Hematopoietic multipotent progenitor cell (in vitro differentiated cells): ENCODE measurements at regions not wholly inside any gene's neighbourhood (a gene's known extent, or its start where the extent isn't known, plus 50 kb on each side); places are given as distances from the start of the nearest gene placed in this dataset.

ENCODE experiments used
- DNase-seq, 3 donors: peaks; one replicate each; pipeline ENCODE4 v3.0.0-alpha.2; 2011 to 2015; ENCODE audit warnings: low read depth in 2 of 3, low spot score in 2 of 3

- no peak for DNase-seq
These were observed 203.6 kb upstream of the GRIK3 start for GRCh38 chr1:37237948-37238347.

- no peak for DNase-seq
These were observed 204.3 kb upstream of the GRIK3 start for GRCh38 chr1:37238364-37239224.

- no peak for DNase-seq
These were observed 205.0 kb upstream of the GRIK3 start for GRCh38 chr1:37239225-37239740.

DNA sequence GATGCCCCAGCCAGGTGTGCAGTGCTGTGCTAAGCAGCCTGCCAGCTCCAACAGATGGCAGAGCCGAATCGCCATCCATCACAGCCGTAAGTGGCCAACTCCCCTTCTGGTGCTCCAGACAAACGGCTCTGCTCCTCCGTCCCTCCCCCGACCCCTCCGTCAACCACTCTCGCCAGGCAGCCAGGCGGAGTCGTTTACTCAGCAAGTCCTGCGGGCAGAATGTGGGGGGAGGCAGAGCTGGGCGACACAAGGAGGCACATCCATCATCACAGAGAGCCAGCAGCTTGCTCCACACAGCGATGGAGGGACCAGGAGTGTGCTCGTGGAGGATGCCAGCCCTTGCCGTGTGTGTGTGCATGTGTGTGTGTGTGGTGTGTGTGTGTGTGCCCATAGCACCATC is 206.6 kb upstream of the GRIK3 start:
- DNase-seq, result no peak

DNA sequence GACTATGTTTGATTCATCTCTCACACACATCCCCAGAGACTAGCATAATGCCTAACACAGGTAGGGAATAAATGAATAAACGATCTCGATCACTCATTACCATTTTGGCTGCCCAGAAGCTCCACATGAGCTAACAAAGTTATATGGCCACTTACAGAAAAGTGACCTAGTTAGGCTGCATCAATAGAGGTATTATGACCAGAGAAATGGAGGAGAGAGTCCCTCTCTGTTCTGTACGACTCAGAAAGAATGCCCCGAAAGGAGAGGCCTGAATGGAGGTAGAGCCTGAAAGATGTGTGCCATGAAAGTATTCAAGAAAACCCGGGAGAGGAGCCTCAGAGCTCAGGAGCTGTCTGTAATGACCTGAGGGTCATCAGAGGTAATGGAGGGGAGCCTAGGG is 208.2 kb upstream of the GRIK3 start:
- DNase-seq, result no peak

DNA sequence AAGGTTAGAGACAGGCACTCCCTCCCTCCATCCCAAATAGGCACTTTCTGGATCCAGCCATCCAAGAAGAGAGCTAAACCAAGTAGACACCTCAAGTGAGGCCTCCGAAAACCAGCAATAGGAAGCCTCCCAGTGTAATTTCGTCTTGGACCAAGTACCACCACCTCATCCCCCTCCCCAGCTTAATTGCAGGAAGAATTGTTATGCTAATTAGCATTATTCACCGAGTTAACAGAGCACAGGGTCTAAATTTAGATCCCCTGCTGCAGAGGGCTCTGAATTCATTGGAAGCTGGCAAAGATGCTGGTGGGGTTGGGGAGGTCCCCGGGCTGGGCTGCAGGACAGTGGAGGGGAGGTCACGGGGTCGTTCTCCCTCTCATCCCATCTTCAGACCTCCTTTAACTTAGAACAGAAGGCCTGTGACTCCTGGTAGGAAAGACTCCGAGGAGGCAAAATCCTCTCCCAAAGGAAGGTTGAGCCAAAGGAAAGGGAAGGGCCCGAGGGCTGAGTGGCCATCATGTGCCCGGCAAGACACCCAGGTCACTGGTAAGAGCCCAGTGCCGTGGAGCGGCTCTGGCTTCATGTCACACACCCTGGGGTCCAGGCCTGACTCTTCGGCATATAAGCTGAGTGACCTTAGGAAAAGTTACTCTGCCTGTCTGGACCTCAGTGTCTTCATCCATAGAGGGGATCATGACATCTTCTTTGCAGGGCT is 209.2 kb upstream of the GRIK3 start:
- no peak for DNase-seq

- no peak for DNase-seq
These were observed 209.8 kb upstream of the GRIK3 start for GRCh38 chr1:37244083-37244480.

DNA sequence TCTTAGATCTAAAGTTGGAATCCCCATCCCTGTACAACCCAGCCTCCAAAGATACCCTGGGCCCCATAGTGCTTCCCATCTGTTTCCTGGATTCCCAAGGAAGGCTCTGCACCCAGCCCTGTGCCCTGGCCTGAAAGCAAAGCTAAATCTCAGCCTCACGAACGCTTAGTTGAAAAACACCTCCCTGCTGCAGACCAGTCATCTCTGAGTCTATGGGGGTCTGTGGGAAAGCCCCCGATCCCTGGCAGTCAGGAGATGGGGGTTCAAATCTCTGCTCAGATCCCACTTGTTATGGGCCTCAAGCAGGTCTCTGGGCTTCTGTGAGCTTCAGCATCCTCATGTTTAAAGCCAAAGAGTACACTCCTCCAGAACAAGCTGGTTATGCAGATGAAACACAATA is 210.5 kb upstream of the GRIK3 start:
- DNase-seq, result no peak

DNA sequence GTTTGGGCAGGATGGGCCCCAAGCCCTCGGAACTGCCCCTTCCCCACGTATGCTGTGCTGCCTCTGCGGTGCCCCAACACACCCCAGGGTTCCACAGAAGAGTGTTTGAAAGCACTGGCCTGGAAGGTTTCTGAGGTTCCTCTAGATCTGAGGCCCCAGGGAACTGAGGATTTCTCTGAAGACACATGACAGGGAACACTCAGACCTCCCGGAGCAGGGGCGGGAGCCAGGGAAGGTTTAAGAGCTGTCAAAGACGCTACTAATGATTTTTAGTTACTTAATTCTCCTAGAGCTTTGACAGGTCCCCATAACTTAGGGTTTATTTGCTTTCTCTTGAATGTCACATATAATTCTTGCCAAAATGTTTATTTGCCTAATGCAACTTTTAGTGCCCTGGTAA is 212.3 kb upstream of the GRIK3 start:
- no peak for DNase-seq

DNA sequence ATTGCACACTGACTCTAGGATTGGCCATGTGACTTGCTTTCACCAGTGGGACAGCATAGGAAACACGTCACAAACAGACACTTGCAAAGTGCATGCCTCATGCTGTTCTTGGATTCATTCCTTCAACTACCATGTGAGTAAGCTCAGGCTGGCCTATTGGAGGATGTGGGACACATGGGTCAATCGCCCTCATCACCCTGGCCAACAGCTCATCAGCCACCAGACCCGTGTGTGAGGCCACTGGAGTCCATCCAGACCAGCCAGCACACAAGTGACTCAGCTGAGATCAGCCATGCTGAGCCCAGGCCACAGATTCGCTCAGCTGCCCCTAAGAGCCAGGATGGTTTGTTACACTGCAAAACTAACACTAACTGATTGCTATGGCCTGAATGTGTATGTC is 216.1 kb upstream of the GRIK3 start:
- DNase-seq, result no peak

DNA sequence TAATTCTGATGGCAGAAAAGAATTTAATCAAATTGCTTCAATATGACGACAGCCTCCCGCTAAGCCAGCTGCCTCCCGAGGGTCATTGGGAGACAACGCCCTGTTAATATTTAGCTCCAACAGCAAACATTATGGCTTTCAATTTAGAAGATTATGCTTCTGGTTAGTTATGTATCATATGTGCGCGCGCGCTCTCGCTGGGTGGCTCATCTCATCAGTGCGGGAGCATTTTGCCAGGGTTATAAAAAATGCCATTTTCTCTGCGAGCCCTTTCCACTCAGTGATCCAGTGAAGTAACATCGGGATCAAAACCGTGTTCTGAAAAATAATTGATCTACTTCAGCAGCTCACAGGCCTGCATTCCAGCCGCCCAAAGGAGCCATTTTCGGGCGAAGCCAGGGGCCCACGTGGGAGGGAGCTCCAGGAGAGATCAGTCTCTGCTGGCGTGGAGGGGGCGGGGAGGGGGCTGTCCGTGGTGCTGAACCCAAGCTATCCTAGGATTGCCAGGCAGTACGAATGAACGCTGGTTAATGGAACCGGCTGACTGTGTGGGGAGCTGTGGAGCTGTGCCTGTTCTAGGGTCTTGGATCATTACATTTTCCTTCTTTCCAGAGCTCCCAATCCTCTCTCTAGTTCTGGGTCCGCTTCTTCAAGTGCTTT is 219.1 kb upstream of the ZC3H12A start:
- DNase-seq, result peak in 2 of 3 donors; percentile 9 to 12

- DNase-seq, result no peak
These were observed 218.5 kb upstream of the ZC3H12A start for GRCh38 chr1:37255868-37256267.

DNA sequence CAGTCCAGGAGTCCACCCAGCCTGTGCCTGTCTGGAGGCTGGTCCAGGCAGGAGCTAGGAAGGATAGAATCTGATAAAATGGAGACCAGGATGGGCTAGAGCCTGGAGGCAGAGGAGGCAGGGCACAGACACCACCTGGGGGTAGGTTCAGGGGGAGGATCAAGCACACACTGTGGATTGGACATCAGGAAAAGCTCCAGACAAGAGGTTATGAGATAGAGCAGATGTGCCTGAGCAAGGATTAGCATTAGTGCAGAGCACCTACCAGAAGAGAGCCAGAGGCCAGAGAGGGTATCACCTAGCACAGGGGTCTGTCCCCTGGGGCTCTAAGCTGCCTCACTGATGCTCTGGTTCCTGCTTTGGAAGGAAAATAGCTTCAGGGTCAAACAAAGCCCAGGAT is 216.7 kb upstream of the ZC3H12A start:
- DNase-seq, result no peak

DNA sequence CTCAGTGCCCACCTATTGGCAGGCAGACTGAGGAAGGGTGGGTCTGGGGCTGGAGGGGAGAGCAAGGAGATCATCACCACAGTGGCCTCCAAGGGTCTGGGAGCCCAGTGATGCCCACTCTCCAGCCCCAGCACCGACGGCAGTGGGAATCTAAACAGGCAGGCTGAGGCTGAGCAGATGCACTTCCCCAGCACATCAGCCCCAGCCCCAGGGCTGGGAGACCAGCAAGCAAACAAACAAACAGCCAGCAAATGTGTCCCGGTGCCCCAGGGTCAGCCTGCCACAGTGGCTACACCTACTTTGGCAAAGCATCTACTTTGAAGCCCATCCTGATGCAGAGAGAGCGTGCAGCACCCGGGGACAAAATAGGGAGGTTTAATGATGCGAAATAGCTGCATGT is 216.3 kb upstream of the ZC3H12A start:
- no peak for DNase-seq

DNA sequence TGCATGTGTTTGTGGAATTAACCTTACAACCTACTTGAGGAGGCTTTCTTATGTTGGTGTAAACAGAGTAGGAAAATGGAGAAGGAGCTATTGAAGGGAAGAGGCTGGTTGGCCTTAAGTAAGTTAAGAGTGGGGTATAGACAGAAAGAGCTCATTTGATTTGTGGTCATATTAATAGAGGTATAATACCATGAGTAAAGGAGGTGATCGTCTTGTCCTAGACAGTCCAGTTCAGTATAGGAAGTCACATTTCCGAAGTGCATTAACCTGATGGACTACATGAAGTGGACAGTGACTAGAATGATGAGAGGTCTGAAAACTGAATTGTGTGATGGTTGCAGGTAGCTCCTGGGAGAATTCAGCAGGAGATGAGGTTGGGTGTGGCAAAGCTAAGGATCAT is 215.4 kb upstream of the ZC3H12A start:
- DNase-seq, result no peak

GRCh38 chr1:37261129-37261528 is 213.3 kb upstream of the ZC3H12A start:
- DNase-seq, result no peak

DNA sequence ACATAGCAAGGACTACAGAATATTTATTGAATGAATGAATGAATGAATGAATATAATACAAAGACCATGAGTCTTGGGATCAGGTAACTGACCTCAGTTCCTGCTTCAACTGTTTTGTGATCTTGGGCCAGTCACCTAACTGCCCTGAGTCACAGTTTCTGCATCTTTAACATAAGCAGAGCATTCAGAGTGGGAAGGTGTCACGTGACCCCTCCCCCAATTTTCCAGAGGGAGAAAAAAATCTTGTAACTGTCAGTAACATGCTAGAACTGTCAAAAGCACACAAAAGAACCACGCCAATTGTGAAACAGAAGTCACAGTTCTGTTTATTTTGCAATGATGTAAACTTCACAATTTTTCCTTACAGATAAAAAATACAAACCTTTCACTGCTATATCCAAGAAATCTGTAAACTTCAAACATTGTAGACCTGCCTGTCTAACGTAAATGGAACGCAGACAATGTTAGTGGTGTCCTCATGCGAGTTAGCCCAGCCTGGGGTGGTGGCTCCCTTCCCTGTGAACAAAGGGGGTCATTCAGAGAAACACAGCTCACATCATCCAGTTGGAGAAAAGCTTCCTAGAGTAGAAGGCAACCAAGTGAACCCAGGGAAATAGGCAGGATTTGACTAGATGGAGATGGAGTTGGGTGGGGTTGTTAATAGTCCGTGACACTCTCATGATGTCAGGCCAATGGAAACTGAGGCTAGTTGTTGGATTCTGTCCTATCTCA is 211.8 kb upstream of the ZC3H12A start:
- DNase-seq, result no peak

DNA sequence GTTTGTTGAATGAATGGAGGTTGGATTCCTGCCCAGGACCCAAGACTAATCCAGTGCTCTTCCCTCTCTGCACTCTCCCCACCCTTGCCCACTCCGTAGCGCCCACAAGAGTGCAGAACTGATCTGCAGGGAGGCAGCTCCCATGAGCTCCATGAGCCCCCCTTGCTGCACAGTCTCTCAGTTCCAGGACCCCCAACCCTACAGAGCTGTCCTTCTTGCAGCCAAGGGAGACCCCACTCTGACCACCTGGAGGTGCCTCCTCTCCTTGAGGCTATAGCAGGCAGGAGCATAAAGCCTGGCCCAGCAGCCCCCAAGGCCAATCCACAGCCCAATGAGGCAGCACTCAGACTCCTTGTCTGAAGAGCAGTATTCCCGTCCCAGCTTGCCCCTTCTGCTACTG is 209.2 kb upstream of the ZC3H12A start:
- DNase-seq, result no peak

DNA sequence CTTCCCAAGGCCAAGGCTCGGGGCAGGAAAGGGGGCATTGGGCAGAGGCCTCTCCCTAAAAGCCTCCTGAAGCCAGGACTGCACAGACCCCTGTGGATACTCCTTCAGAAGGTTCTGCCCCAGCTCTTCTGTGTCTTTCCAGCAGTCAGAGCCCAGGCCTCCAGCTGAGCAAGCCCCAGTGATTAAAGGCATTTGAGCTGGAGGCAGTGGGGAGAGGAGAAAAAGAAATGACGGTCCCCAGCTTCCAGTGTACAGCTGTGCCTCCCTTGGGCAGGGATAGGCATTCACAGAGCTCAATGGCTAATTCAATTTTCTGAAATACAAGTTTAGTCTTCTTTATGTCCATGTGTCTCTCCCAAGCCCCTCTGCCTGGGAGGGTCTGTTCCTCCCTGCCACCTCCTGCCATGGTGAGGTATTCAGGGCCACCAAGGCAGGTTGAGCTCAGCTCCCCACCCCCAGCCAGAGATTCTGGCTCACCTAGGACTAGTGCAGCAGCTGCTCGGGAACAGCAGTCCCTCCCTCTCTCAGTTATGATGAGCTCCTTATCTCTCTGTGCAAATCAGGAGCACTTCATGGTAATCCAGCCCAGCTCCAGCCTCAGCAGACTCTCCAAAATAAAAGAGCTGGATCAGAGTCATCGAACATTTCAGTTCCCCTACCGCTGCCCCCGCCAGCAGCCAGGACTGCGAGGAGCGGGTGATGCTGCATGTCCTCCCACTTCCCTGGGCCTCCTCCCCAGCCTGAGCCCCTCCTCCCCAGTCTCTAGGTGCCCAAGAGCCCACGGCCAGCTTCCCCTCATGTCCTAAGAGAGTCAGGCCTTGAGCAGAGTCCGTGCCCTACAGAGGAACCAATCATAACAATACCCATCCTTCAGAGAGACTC is 208.4 kb upstream of the ZC3H12A start:
- DNase-seq, result no peak
